ENCODE measurements at regions not wholly inside any gene's neighbourhood (a gene's known extent, or its start where the extent isn't known, plus 50 kb on each side); places are given as distances from the start of the nearest gene placed in this dataset.

- TF ChIP-seq JUND (IDR thresholded peaks at IDR 0.05; ENCODE audit: low read depth): no peak
- in situ Hi-C loops (cut with HindIII; ENCODE audit: low pct_unique_long_range_greater_than_20kb, low sequenced_read_pairs): no loop called here
- DNase-seq (ENCODE audit: low read depth in 1 of 2, low spot score in 1 of 2): no peak
These were observed 58.2 kb upstream of the FLRT2 start for GRCh38 chr14:85471744-85472143.

- in situ Hi-C loops (cut with HindIII; ENCODE audit: low pct_unique_long_range_greater_than_20kb, low sequenced_read_pairs): no loop called here
- no peak for DNase-seq (ENCODE audit: low read depth in 1 of 2, low spot score in 1 of 2)
- TF ChIP-seq JUND (IDR thresholded peaks at IDR 0.05; ENCODE audit: low read depth): no peak
These were observed 55.5 kb upstream of the FLRT2 start for GRCh38 chr14:85474431-85474830.

- DNase-seq (ENCODE audit: low read depth in 1 of 2, low spot score in 1 of 2): no peak
- in situ Hi-C loops (cut with HindIII; ENCODE audit: low pct_unique_long_range_greater_than_20kb, low sequenced_read_pairs): no loop called here
- no peak for TF ChIP-seq JUND (IDR thresholded peaks at IDR 0.05; ENCODE audit: low read depth)
These were observed 54.8 kb upstream of the FLRT2 start for GRCh38 chr14:85475113-85475512.

- in situ Hi-C loops (cut with HindIII; ENCODE audit: low pct_unique_long_range_greater_than_20kb, low sequenced_read_pairs): no loop called here
- TF ChIP-seq JUND (IDR thresholded peaks at IDR 0.05; ENCODE audit: low read depth): no peak
- DNase-seq (ENCODE audit: low read depth in 1 of 2, low spot score in 1 of 2): no peak
These were observed 50.6 kb upstream of the FLRT2 start for GRCh38 chr14:85479306-85479705.

- DNase-seq (ENCODE audit: low read depth in 1 of 2, low spot score in 1 of 2): no peak
- in situ Hi-C loops (cut with HindIII; ENCODE audit: low pct_unique_long_range_greater_than_20kb, low sequenced_read_pairs): no loop called here
- TF ChIP-seq JUND (IDR thresholded peaks at IDR 0.05; ENCODE audit: low read depth): no peak
These were observed 50.2 kb upstream of the FLRT2 start for GRCh38 chr14:85479771-85480170.

Measured in T47D (cell line).